B cell (primary cell): ENCODE measurements at regions not wholly inside any gene's neighbourhood (a gene's known extent, or its start where the extent isn't known, plus 50 kb on each side); places are given as distances from the start of the nearest gene placed in this dataset.

Experiments used
- ATAC-seq: fragments of 200-7000 bp; cut with Tn5 transposase; one replicate; pipeline ENCODE4 v1.10.0; 2021; ENCODE audit warnings: low read depth, mild to moderate bottlenecking, moderate number of reproducible peaks, moderate library complexity
- CTCF ChIA-PET: fragments of 350-600 bp; sonication (Branson Sonifier 250); formaldehyde crosslinking; loops from one replicate; lab custom pipeline; 2021; ENCODE audit warnings: antibody characterized with exemption, inconsistent platforms; lab: Charles Lee
- POLR2A ChIA-PET: fragments of 350-600 bp; sonication (Branson Sonifier 250); formaldehyde crosslinking; loops from one replicate; lab custom pipeline; 2021; ENCODE audit warnings: antibody characterized with exemption; lab: Charles Lee
- DNase-seq: peaks from one replicate; pipeline ENCODE4 v3.0.0; 2013
- H2AFZ ChIP-seq: 2 replicates; pipeline ENCODE4 v1.6.1; 2012; ENCODE audit warnings: mild to moderate bottlenecking, low read depth, low read length; ENCODE audit not compliant: insufficient read depth, poor library complexity, severe bottlenecking
- H3K27ac ChIP-seq, 2 donors: 1 replicate in 1 of 2; 2 replicates in 1 of 2; pipeline ENCODE4 v1.5.1; 2012 to 2013; ENCODE audit warnings: low read length in 2 of 2, mild to moderate bottlenecking in 2 of 2, moderate library complexity in 1 of 2
- H3K27me3 ChIP-seq, 4 experiments: fragments of 200-600 bp in 1 of 4; sonication (generic) in 1 of 4; replicated peaks in 1 of 4; 1 replicate in 2 of 4; 2 replicates in 2 of 4; pipeline versions ENCODE4 v1.6.1 to v1.7.0; 2013 to 2016; ENCODE audit warnings: low read length in 3 of 4, mild to moderate bottlenecking in 2 of 4, mixed read lengths in 1 of 4, moderate library complexity in 1 of 4; ENCODE audit not compliant: insufficient read depth in 4 of 4, control insufficient read depth in 3 of 4; ENCODE audit errors: control extremely low read depth in 1 of 4
- H3K36me3 ChIP-seq, 2 experiments: replicated peaks in 1 of 2; 1 replicate in 1 of 2; 2 replicates in 1 of 2; pipeline versions ENCODE4 v1.6.1 to v1.7.1; 2013; ENCODE audit warnings: low read length in 1 of 2; ENCODE audit not compliant: insufficient read depth in 2 of 2, control insufficient read depth in 1 of 2; ENCODE audit errors: control extremely low read depth in 1 of 2, extremely low read depth in 1 of 2
- H3K4me1 ChIP-seq, 2 donors: fragments of 200-600 bp in 1 of 2; sonication (generic) in 1 of 2; 1 replicate in 1 of 2; 2 replicates in 1 of 2; pipeline versions ENCODE4 v1.5.1 to v1.6.1; 2013 to 2017; ENCODE audit warnings: low read length in 2 of 2; ENCODE audit not compliant: control insufficient read depth in 2 of 2, insufficient read depth in 2 of 2
- H3K4me2 ChIP-seq: replicated peaks from 2 replicates; pipeline ENCODE3; 2012; ENCODE audit warnings: mild to moderate bottlenecking, low read depth, low read length; ENCODE audit not compliant: poor library complexity, severe bottlenecking
- H3K4me3 ChIP-seq, 5 experiments: fragments of 200-600 bp in 1 of 5; sonication (generic) in 1 of 5; 1 replicate in 3 of 5; 2 replicates in 2 of 5; pipeline versions ENCODE4 v1.5.1 to v1.7.0; 2011 to 2016; ENCODE audit warnings: low read length in 4 of 5, mild to moderate bottlenecking in 4 of 5, low read depth in 2 of 5, control low read depth in 1 of 5, moderate library complexity in 1 of 5; ENCODE audit not compliant: insufficient read depth in 1 of 5; ENCODE audit errors: control extremely low read depth in 1 of 5, extremely low read depth in 1 of 5
- H3K79me2 ChIP-seq: fragments of 200-600 bp; sonication (generic); one replicate; pipeline ENCODE4 v1.6.0; 2016; ENCODE audit warnings: low read length; ENCODE audit not compliant: control insufficient read depth, insufficient read depth
- H3K9ac ChIP-seq: fragments of 200-600 bp; sonication (generic); 2 replicates; pipeline ENCODE4 v1.6.1; 2017; ENCODE audit warnings: mild to moderate bottlenecking, low read length, moderate library complexity
- H3K9me3 ChIP-seq, 3 donors: one replicate each; pipeline versions ENCODE4 v1.6.1 to v1.7.1; 2013; ENCODE audit warnings: low read length in 2 of 3; ENCODE audit not compliant: control insufficient read depth in 2 of 3, insufficient read depth in 1 of 3; ENCODE audit errors: control extremely low read depth in 1 of 3
- H4K20me1 ChIP-seq: 2 replicates; pipeline ENCODE4 v1.6.0; 2012; ENCODE audit warnings: mild to moderate bottlenecking, low read length; ENCODE audit not compliant: insufficient read depth, control insufficient read depth, poor library complexity, severe bottlenecking
- H3K27ac Mint-ChIP-seq: one replicate; pipeline ENCODE4 v1.8.0; 2021; ENCODE audit warnings: mixed read lengths
- H3K27me3 Mint-ChIP-seq: one replicate; pipeline ENCODE4 v1.8.0; 2021; ENCODE audit warnings: mixed read lengths
- H3K4me1 Mint-ChIP-seq: one replicate; pipeline ENCODE4 v1.8.0; 2021; ENCODE audit warnings: mixed read lengths
- H3K4me3 Mint-ChIP-seq: one replicate; pipeline ENCODE4 v1.8.0; 2021; ENCODE audit warnings: mixed read lengths
- H3K9me3 Mint-ChIP-seq: one replicate; pipeline ENCODE4 v1.8.0; 2022; ENCODE audit warnings: mixed read lengths; ENCODE audit not compliant: insufficient read depth
- EZH2 ChIP-seq: IDR thresholded peaks from 2 replicates; pipeline ENCODE4 v1.6.1; 2012; ENCODE audit warnings: borderline replicate concordance, low read depth, mild to moderate bottlenecking, moderate library complexity, low read length; ENCODE audit not compliant: insufficient read depth, poor library complexity, severe bottlenecking
- WGBS: methylation state at CpG from one replicate; pipeline ENCODE4 v1.1.5; 2013; ENCODE audit warnings: missing lambda C conversion rate; ENCODE audit not compliant: insufficient coverage; 5-methylcytosine and 5-hydroxymethylcytosine counted together
- intact Hi-C: fragments of 100-400 bp; cut with micrococcal nuclease; formaldehyde crosslinking; loops from one replicate; pipeline ENCODE4 v1.10.0; 2022
- TF ChIP-seq, protein P1 (sequence below): fragments of 200-600 bp; IDR thresholded peaks from one replicate; pipeline ENCODE4 v1.8.0; 2022; ENCODE audit warnings: antibody characterized with exemption, mild to moderate bottlenecking

DNA sequence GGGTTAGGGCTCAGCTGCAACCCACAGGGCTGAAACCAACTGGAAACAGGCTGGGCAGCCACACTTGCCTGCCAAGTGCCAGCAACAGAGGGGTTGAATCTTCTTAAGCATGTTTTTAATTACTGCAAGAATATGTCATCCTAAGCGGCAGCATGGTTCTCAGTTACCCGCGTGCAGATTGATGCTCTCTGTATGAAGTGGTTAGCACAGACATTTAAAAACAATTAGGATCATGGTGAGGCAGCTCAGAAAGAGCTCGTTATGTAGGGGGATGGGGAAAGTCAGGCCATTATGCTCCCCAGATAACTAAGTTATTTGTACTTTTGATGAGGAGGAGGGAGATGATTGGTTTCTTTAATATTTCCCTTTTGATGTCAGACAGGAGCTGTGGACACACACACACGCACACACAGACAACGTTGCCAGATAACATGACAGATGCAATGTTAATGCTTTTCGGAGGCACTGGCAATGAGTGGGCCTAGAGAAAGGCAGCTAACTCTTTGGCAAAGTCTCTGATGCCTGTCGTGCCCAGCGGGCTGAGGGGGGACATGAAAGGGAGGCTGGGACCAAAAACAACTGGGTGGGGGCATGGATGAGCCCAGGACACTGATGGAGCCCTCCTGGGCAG lies 389.7 kb downstream of the NXPE2 start:
- Histone ChIP-seq H4K20me1 (no peaks in the 10 kb centered on the region), H3K4me3 (no peak overlapping the region), H3K9ac (no peak overlapping the region), H3K4me2 (no peak overlapping the region), H3K27me3 (no peaks in the 10 kb centered on the region), H3K9me3 (peaks cover 0 to 12% (median 0%) of the 10 kb centered on the region in 3 donors), H3K27ac (no peak overlapping the region), H3K36me3 (no peaks in the 10 kb centered on the region), H3K4me1 (no peaks in the 10 kb centered on the region), H3K79me2 (no peaks in the 10 kb centered on the region), H2AFZ (no peak overlapping the region)
- Mint-ChIP-seq H3K4me1 (no peaks in the 10 kb centered on the region), H3K4me3 (no peak overlapping the region), H3K27ac (no peak overlapping the region), H3K9me3 (no peaks in the 10 kb centered on the region), H3K27me3 (no peaks in the 10 kb centered on the region)
- ATAC-seq (no peak), DNase-seq (no peak)
- CTCF ChIA-PET: no interaction called here
- TF ChIP-seq, protein P1, sequence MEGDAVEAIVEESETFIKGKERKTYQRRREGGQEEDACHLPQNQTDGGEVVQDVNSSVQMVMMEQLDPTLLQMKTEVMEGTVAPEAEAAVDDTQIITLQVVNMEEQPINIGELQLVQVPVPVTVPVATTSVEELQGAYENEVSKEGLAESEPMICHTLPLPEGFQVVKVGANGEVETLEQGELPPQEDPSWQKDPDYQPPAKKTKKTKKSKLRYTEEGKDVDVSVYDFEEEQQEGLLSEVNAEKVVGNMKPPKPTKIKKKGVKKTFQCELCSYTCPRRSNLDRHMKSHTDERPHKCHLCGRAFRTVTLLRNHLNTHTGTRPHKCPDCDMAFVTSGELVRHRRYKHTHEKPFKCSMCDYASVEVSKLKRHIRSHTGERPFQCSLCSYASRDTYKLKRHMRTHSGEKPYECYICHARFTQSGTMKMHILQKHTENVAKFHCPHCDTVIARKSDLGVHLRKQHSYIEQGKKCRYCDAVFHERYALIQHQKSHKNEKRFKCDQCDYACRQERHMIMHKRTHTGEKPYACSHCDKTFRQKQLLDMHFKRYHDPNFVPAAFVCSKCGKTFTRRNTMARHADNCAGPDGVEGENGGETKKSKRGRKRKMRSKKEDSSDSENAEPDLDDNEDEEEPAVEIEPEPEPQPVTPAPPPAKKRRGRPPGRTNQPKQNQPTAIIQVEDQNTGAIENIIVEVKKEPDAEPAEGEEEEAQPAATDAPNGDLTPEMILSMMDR: no peak
- TF ChIP-seq EZH2: no peak
- WGBS: 91% methylated on average over 9 of the region's 9 CpGs
- POLR2A ChIA-PET: no interaction called here
- intact Hi-C loops: no loop called here

DNA sequence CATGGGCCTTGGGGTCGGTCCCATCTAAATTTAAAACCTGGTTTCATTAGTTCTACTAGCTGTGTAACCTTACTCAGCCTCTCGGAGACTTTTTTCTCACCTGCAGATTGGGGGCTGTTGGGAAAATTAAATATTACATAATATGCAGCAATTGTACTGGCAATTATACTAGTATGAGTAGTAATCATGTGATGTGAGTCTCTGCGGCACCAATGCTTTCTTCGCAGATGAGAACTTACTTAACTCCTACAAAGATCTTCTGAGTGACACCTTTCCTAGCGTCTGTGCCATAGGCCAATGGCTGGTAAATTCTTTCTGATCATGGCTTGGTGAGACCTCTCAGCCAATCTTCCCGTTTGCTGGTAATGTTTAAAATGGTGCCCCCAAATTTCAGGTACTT lies 391.3 kb downstream of the NXPE2 start:
- intact Hi-C loops: no loop called here
- no peak overlapping the region for H3K4me3 ChIP-seq
- Mint-ChIP-seq H3K4me3 (no peak overlapping the region), H3K27me3 (no peaks in the 10 kb centered on the region), H3K9me3 (no peaks in the 10 kb centered on the region), H3K27ac (no peak overlapping the region), H3K4me1 (no peaks in the 10 kb centered on the region)
- no peaks in the 10 kb centered on the region for H3K36me3 ChIP-seq
- no peaks in the 10 kb centered on the region for H3K79me2 ChIP-seq
- H3K27me3 ChIP-seq: no peaks in the 10 kb centered on the region
- H3K4me2 ChIP-seq: no peak overlapping the region
- no peaks in the 10 kb centered on the region for H3K4me1 ChIP-seq
- ChIA-PET CTCF (no interaction called here), POLR2A (no interaction called here)
- H4K20me1 ChIP-seq: no peaks in the 10 kb centered on the region
- TF ChIP-seq EZH2: no peak
- TF ChIP-seq, protein P1: no peak
- peaks cover 0 to 12% (median 0%) of the 10 kb centered on the region in 3 donors for H3K9me3 ChIP-seq
- no CpG with 5 or more reads among the region's 6 CpGs for WGBS
- no peak for DNase-seq
- no peak for ATAC-seq
- no peak overlapping the region for H2AFZ ChIP-seq
- no peak overlapping the region for H3K9ac ChIP-seq
- H3K27ac ChIP-seq: no peak overlapping the region
